ENCODE measurements at regions not wholly inside any gene's neighbourhood (a gene's known extent, or its start where the extent isn't known, plus 50 kb on each side); places are given as distances from the start of the nearest gene placed in this dataset.

- TF ChIP-seq, protein P1, sequence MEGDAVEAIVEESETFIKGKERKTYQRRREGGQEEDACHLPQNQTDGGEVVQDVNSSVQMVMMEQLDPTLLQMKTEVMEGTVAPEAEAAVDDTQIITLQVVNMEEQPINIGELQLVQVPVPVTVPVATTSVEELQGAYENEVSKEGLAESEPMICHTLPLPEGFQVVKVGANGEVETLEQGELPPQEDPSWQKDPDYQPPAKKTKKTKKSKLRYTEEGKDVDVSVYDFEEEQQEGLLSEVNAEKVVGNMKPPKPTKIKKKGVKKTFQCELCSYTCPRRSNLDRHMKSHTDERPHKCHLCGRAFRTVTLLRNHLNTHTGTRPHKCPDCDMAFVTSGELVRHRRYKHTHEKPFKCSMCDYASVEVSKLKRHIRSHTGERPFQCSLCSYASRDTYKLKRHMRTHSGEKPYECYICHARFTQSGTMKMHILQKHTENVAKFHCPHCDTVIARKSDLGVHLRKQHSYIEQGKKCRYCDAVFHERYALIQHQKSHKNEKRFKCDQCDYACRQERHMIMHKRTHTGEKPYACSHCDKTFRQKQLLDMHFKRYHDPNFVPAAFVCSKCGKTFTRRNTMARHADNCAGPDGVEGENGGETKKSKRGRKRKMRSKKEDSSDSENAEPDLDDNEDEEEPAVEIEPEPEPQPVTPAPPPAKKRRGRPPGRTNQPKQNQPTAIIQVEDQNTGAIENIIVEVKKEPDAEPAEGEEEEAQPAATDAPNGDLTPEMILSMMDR (IDR thresholded peaks at IDR 0.05; ENCODE audit: insufficient read depth, low read length) = no peak
- no peak overlapping the region for H3K4me3 ChIP-seq (ENCODE audit: low read depth, low read length)
- DNase-seq (ENCODE audit: low read depth) = no peak
Observed at GRCh38 chr2:134194519-134194918, 59.4 kb upstream of the MGAT5 start.

GRCh38 chr2:134195341-134195740 is 58.5 kb upstream of the MGAT5 start:
- TF ChIP-seq, protein P1 (IDR thresholded peaks at IDR 0.05; ENCODE audit: insufficient read depth, low read length) = no peak
- DNase-seq (ENCODE audit: low read depth) = no peak
- H3K4me3 ChIP-seq (ENCODE audit: low read depth, low read length) = no peak overlapping the region

- DNase-seq (ENCODE audit: low read depth) = no peak
- no peak overlapping the region for H3K4me3 ChIP-seq (ENCODE audit: low read depth, low read length)
- TF ChIP-seq, protein P1 (IDR thresholded peaks at IDR 0.05; ENCODE audit: insufficient read depth, low read length) = no peak
Observed at GRCh38 chr2:134197445-134197844, 56.4 kb upstream of the MGAT5 start.

DNA sequence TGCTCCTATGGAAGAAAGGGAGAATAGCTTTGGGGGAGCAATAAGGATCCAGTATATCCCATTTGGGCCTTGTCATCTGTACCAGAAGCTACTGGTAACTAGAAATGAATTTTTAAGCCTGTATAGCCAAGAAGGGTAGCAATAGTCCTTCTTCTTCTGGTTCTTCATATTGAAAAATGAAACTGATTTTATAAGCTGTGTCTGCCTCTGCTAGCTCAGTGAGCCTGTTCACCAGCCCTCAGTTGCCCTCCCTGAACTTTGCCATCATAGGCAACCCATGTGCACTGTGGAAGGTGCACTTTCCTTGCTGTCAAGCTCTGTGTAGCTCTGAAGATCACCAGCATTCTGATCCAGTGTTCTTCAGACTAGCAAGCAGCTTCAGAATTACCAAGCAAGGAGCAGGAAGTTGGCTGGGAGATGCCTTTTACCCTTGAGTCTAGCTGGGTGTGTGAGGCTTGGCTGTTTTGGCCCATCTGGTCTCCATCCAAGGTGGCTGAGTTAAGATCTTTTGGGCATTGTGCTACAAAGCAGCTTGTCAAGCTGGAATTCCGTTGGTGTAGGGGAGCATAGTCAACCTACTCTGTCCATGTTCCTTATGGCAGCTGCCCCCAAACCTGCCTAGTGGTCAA is 55.8 kb upstream of the MGAT5 start:
- H3K4me3 ChIP-seq (ENCODE audit: low read depth, low read length) = no peak overlapping the region
- peak; percentile 40 for DNase-seq (ENCODE audit: low read depth)
- TF ChIP-seq, protein P1 (IDR thresholded peaks at IDR 0.05; ENCODE audit: insufficient read depth, low read length) = no peak

- TF ChIP-seq, protein P1 (IDR thresholded peaks at IDR 0.05; ENCODE audit: insufficient read depth, low read length) = no peak
- peak; percentile 30 for DNase-seq (ENCODE audit: low read depth)
- H3K4me3 ChIP-seq (ENCODE audit: low read depth, low read length) = no peak overlapping the region
Observed at GRCh38 chr2:134199123-134199522, 54.7 kb upstream of the MGAT5 start.

DNA sequence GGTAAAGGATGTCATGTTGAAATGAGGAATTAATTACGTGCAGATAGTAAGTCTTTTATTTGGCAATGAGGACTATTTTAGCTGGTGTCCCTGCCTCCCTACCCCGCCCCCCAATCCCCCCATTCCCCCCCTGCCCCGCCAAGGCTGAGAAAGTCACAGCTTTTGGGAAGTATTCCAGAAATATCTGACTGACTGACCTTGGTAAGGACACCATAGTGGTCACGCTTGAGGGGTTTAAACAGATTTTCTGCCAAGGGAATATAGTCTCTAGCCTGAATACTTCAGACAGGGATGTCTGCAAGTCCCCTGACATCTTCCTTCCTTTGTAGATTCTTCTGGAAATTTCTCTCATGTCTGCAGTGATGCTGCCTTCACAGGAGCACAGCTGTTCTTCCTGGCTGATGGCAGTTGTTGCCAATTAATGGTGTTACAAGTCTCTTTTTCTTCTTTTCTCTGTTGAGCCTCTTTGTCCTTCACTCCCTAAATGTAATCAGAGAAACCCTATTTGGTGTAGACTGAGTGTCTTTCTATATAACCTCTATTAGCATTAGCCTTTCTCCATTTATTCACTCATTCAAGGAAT is 53.7 kb upstream of the MGAT5 start:
- no peak overlapping the region for H3K4me3 ChIP-seq (ENCODE audit: low read depth, low read length)
- DNase-seq (ENCODE audit: low read depth) = no peak
- TF ChIP-seq, protein P1 (IDR thresholded peaks at IDR 0.05; ENCODE audit: insufficient read depth, low read length) = no peak

DNA sequence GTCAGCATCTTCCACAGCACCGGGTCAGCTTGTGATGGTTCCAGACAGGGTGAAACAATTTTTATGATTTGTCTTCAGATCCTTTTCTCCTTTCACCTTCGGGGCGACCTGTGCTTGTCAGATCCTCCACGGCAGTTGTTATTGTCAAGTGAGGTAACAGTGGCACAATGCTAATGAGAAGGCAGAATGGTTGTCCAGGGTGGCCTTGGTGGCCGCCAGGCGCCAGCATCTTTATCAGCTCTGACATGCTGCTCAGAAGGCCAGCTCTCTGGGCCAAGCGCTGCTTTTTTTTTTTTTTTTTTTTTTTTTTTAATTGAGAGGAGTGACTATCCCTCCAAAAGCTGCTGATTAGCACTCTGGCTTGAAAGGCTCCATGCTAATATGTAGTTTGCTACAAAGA is 52.3 kb upstream of the MGAT5 start:
- DNase-seq (ENCODE audit: low read depth) = no peak
- TF ChIP-seq, protein P1 (IDR thresholded peaks at IDR 0.05; ENCODE audit: insufficient read depth, low read length) = no peak
- H3K4me3 ChIP-seq (ENCODE audit: low read depth, low read length) = no peak overlapping the region
